HG02885 (cell line): ENCODE measurements at regions not wholly inside any gene's neighbourhood (a gene's known extent, or its start where the extent isn't known, plus 50 kb on each side); places are given as distances from the start of the nearest gene placed in this dataset.

Experiments
- ATAC-seq: cut with Tn5 transposase; IDR thresholded peaks from one replicate; pipeline ENCODE4 v1.9.1; 2021; ENCODE audit warnings: mild to moderate bottlenecking; ENCODE audit not compliant: unreplicated experiment, poor library complexity

GRCh38 chr2:63775191-63775590 is 66.5 kb upstream of the UGP2 start:
- no peak for ATAC-seq

- no peak for ATAC-seq
These were observed 65.3 kb upstream of the UGP2 start for GRCh38 chr2:63776382-63776781.

- no peak for ATAC-seq
These were observed 63.9 kb upstream of the UGP2 start for GRCh38 chr2:63777816-63778215.

GRCh38 chr2:63778391-63778790 is 63.3 kb upstream of the UGP2 start:
- no peak for ATAC-seq

- no peak for ATAC-seq
These were observed 61.1 kb upstream of the UGP2 start for GRCh38 chr2:63780518-63781155.

- no peak for ATAC-seq
These were observed 57.2 kb upstream of the UGP2 start for GRCh38 chr2:63784461-63784860.

- no peak for ATAC-seq
These were observed 56.6 kb upstream of the UGP2 start for GRCh38 chr2:63785096-63785495.

GRCh38 chr2:63786471-63786870 is 55.2 kb upstream of the UGP2 start:
- ATAC-seq = no peak

GRCh38 chr2:63788071-63788470 is 53.6 kb upstream of the UGP2 start:
- no peak for ATAC-seq

GRCh38 chr2:63789338-63790020 is 52.2 kb upstream of the UGP2 start:
- ATAC-seq = no peak

GRCh38 chr2:63790491-63790890 is 51.2 kb upstream of the UGP2 start:
- no peak for ATAC-seq

- ATAC-seq = no peak
These were observed 50.8 kb upstream of the UGP2 start for GRCh38 chr2:63790906-63791305.

- ATAC-seq = no peak
These were observed 50.3 kb upstream of the UGP2 start for GRCh38 chr2:63791387-63791786.
